ENCODE measurements at regions not wholly inside any gene's neighbourhood (a gene's known extent, or its start where the extent isn't known, plus 50 kb on each side); places are given as distances from the start of the nearest gene placed in this dataset.

DNA sequence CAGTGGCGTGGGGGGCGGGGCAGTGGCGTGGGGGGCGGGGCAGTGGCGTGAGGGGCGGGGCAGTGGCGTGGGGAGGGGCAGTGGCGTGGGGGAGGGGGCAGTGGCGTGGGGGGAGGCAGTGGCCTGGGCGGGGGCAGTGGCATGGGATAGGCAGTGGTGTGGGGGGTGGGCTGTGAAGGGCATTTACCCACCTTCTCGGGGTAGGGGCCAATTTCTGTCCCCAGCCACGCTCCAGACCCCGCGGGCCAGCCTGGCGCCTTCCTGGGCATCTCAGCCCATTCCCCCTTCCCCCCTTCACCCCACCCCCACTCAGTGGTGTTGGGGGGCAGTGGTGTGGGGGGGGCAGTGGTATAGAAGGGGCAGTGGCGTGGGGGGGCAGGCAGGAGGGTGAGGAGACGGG, 92.7 kb downstream of the LITAF start:
- peaks cover 6% of the 10 kb centered on the region for H3K9me3 Mint-ChIP-seq (ENCODE audit: low read depth)
- DNase-seq (no peak), ATAC-seq (no peak)
- no peak overlapping the region for H3K4me3 Mint-ChIP-seq
- no peaks in the 10 kb centered on the region for H3K27me3 Mint-ChIP-seq
- H3K36me3 Mint-ChIP-seq: no peaks in the 10 kb centered on the region
- H3K4me1 Mint-ChIP-seq: peaks cover 18% of the 10 kb centered on the region
- H3K27ac Mint-ChIP-seq: no peak overlapping the region
- CTCF ChIA-PET: no interaction called here

DNA sequence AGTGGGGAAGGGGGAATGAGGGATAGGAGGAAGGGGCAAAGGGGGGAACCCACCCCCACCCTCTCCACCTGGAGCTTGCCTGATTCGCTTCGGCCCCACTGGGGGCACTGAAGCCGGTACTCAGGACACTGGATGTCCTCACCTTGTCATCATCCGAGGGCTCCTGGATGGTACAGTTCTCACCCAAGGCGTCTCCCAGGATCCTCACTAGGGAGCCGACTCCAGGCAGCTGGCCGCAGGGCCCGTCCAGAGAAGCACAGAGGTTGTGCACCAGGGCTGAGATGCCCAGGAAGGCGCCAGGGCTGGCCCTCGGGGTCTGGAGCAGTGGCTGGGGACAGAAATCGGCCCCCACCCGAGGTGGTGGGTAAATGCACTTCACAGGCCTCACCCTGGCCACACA, 92.3 kb downstream of the LITAF start:
- H3K4me3 Mint-ChIP-seq: no peak overlapping the region

GRCh38 chr16:11495066-11495407, 91.7 kb downstream of the LITAF start:
- CTCF ChIA-PET: no interaction called here
- Mint-ChIP-seq H3K4me3 (no peak overlapping the region), H3K4me1 (peaks cover 18% of the 10 kb centered on the region), H3K36me3 (no peaks in the 10 kb centered on the region), H3K9me3 (ENCODE audit: low read depth) (peaks cover 6% of the 10 kb centered on the region), H3K27ac (no peak overlapping the region), H3K27me3 (no peaks in the 10 kb centered on the region)
- ATAC-seq (no peak), DNase-seq (no peak)

More for the DNA sequence above, 92.3 kb downstream of the LITAF start:
- CTCF ChIA-PET: no interaction called here
- H3K27ac Mint-ChIP-seq: no peak overlapping the region
- DNase-seq: no peak
- H3K36me3 Mint-ChIP-seq: no peaks in the 10 kb centered on the region
- no peaks in the 10 kb centered on the region for H3K27me3 Mint-ChIP-seq
- ATAC-seq: no peak
- H3K9me3 Mint-ChIP-seq (ENCODE audit: low read depth): peaks cover 6% of the 10 kb centered on the region
- peaks cover 18% of the 10 kb centered on the region for H3K4me1 Mint-ChIP-seq

Data from activated CD8-positive, alpha-beta memory T cell treated with anti-CD3 and anti-CD28 coated beads, Interleukin-2, amount 10 ng/mL, durations not matched to agents 7 days and 5 days (primary cell).